Esophagus muscularis mucosa (tissue), 3 donors: ENCODE measurements at regions not wholly inside any gene's neighbourhood (a gene's known extent, or its start where the extent isn't known, plus 50 kb on each side); places are given as distances from the start of the nearest gene placed in this dataset.

ENCODE experiments used
- POLR2A ChIP-seq: fragments of 450-650 bp; IDR thresholded peaks from one replicate; pipeline ENCODE4 v1.6.1; 2017; ENCODE audit warnings: antibody characterized with exemption, moderate library complexity, mild to moderate bottlenecking, low read depth
- TF ChIP-seq, protein P1 (sequence below), 3 experiments: fragments of 200-600 bp in 2 of 3; fragments of 450-650 bp in 1 of 3; sonication (generic) in 2 of 3; IDR thresholded peaks; one replicate each; pipeline ENCODE4 v1.5.1; 2017 to 2019; ENCODE audit warnings: antibody characterized with exemption in 3 of 3, mild to moderate bottlenecking in 2 of 3, moderate library complexity in 1 of 3

DNA sequence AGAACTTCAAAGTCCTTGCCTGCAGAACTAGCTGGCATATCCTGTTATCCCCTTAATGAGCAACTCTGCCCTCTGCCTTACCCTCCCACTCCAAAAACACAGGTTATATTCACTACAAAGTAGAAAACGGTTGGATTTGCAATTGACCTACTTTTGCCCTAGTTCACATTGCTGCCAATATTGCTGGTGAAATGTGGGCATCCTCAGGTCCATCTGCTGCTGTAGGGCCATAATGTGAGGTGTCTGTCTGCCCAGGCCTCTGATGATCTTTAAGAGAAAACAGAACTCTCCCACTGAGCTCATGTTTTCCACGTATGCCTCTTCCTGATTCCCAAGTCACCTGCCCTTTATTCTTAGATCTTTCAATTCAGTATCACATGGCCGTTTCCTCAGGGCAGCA is 294.0 kb upstream of the CDH20 start:
- TF ChIP-seq, protein P1, sequence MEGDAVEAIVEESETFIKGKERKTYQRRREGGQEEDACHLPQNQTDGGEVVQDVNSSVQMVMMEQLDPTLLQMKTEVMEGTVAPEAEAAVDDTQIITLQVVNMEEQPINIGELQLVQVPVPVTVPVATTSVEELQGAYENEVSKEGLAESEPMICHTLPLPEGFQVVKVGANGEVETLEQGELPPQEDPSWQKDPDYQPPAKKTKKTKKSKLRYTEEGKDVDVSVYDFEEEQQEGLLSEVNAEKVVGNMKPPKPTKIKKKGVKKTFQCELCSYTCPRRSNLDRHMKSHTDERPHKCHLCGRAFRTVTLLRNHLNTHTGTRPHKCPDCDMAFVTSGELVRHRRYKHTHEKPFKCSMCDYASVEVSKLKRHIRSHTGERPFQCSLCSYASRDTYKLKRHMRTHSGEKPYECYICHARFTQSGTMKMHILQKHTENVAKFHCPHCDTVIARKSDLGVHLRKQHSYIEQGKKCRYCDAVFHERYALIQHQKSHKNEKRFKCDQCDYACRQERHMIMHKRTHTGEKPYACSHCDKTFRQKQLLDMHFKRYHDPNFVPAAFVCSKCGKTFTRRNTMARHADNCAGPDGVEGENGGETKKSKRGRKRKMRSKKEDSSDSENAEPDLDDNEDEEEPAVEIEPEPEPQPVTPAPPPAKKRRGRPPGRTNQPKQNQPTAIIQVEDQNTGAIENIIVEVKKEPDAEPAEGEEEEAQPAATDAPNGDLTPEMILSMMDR (IDR thresholded peaks at IDR 0.05): no peak
- no peak for TF ChIP-seq POLR2A
